Gastroesophageal sphincter (tissue), 4 donors: ENCODE measurements at regions not wholly inside any gene's neighbourhood (a gene's known extent, or its start where the extent isn't known, plus 50 kb on each side); places are given as distances from the start of the nearest gene placed in this dataset.

ENCODE experiments used
- ATAC-seq: fragments of 150-250 bp; one replicate; pipeline ENCODE4 v1.9.1; 2016; ENCODE audit warnings: mild to moderate bottlenecking, moderate library complexity
- H3K27ac ChIP-seq, 4 donors: fragments of 200-600 bp; sonication (generic) in 3 of 4; 1 replicate in 3 of 4; 2 replicates in 1 of 4; pipeline ENCODE4 v1.5.1; 2016 to 2019
- H3K27me3 ChIP-seq: fragments of 200-600 bp; sonication (generic); one replicate; pipeline ENCODE4 v1.5.1; 2019
- H3K36me3 ChIP-seq, 2 donors: fragments of 200-600 bp; sonication (generic); one replicate each; pipeline ENCODE4 v1.5.1; 2019; ENCODE audit warnings: control low read depth in 1 of 2
- H3K4me1 ChIP-seq, 3 donors: fragments of 200-600 bp; sonication (generic); 1 replicate in 2 of 3; 2 replicates in 1 of 3; pipeline ENCODE4 v1.5.1; 2016 to 2019; ENCODE audit warnings: control low read depth in 2 of 3
- H3K4me3 ChIP-seq, 2 donors: fragments of 200-600 bp; sonication (generic); one replicate each; pipeline ENCODE4 v1.5.1; 2019; ENCODE audit warnings: mild to moderate bottlenecking in 1 of 2, moderate library complexity in 1 of 2
- H3K9me3 ChIP-seq, 3 donors: fragments of 200-600 bp; sonication (generic); one replicate each; pipeline ENCODE4 v1.5.1; 2017 to 2019; ENCODE audit warnings: control low read depth in 2 of 3
- EP300 ChIP-seq: sonication (generic); formaldehyde crosslinking; IDR thresholded peaks from one replicate; pipeline ENCODE4 v1.6.1; 2017; ENCODE audit warnings: antibody characterized with exemption, mild to moderate bottlenecking
- POLR2A ChIP-seq, 2 donors: fragments of 450-650 bp; IDR thresholded peaks; one replicate each; pipeline ENCODE4 v1.6.1; 2017; ENCODE audit warnings: antibody characterized with exemption in 2 of 2, mild to moderate bottlenecking in 2 of 2, moderate library complexity in 1 of 2
- POLR2AphosphoS5 ChIP-seq: sonication (generic); formaldehyde crosslinking; IDR thresholded peaks from one replicate; pipeline ENCODE4 v1.6.1; 2017; ENCODE audit warnings: antibody characterized with exemption
- WGBS, 2 donors: methylation state at CpG; one replicate each; pipeline ENCODE4 v1.1.5; 2018; ENCODE audit warnings: low coverage in 1 of 2; 5-methylcytosine and 5-hydroxymethylcytosine counted together
- TF ChIP-seq, protein P1 (sequence below), 4 experiments: fragments of 200-600 bp in 2 of 4; fragments of 450-650 bp in 2 of 4; sonication (generic) in 1 of 4; IDR thresholded peaks; one replicate each; pipeline ENCODE4 v1.5.1; 2017 to 2019; ENCODE audit warnings: antibody characterized with exemption in 4 of 4, mild to moderate bottlenecking in 2 of 4, moderate library complexity in 2 of 4

DNA sequence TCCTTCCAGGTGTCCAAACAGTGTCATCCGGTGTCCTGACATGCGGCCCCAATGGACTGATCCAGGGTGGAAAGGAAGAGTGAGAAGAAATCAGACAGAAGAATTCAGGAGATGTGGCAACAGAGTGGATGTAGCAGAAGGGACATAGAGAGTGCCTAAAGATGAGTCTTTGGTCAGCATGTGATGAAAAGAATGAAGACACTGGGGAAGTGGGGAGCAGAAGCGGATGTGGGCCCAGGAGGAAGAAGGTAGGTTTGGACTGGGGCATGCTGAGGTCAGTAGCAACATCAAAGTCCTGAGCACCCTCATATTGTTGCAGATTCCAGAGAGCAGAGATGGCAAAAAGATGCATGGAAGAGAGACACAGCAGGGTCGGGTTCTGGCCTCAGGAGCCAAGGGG, 71.8 kb upstream of the STEAP1B start:
- 90 to 97% methylated on average over 2 of the region's 4 CpGs for WGBS, 2 donors
- Histone ChIP-seq H3K36me3 (no peaks in the 10 kb centered on the region), H3K27me3 (no peaks in the 10 kb centered on the region), H3K4me1 (peaks cover 0 to 3% (median 2%) of the 10 kb centered on the region in 3 donors), H3K4me3 (no peak overlapping the region), H3K9me3 (no peaks in the 10 kb centered on the region), H3K27ac (no peak overlapping the region)
- no peak for TF ChIP-seq POLR2A (IDR thresholded peaks at IDR 0.05)
- no peak for TF ChIP-seq EP300
- TF ChIP-seq, protein P1, sequence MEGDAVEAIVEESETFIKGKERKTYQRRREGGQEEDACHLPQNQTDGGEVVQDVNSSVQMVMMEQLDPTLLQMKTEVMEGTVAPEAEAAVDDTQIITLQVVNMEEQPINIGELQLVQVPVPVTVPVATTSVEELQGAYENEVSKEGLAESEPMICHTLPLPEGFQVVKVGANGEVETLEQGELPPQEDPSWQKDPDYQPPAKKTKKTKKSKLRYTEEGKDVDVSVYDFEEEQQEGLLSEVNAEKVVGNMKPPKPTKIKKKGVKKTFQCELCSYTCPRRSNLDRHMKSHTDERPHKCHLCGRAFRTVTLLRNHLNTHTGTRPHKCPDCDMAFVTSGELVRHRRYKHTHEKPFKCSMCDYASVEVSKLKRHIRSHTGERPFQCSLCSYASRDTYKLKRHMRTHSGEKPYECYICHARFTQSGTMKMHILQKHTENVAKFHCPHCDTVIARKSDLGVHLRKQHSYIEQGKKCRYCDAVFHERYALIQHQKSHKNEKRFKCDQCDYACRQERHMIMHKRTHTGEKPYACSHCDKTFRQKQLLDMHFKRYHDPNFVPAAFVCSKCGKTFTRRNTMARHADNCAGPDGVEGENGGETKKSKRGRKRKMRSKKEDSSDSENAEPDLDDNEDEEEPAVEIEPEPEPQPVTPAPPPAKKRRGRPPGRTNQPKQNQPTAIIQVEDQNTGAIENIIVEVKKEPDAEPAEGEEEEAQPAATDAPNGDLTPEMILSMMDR (IDR thresholded peaks at IDR 0.05) = no peak
- no peak for TF ChIP-seq POLR2AphosphoS5
- no peak for ATAC-seq

DNA sequence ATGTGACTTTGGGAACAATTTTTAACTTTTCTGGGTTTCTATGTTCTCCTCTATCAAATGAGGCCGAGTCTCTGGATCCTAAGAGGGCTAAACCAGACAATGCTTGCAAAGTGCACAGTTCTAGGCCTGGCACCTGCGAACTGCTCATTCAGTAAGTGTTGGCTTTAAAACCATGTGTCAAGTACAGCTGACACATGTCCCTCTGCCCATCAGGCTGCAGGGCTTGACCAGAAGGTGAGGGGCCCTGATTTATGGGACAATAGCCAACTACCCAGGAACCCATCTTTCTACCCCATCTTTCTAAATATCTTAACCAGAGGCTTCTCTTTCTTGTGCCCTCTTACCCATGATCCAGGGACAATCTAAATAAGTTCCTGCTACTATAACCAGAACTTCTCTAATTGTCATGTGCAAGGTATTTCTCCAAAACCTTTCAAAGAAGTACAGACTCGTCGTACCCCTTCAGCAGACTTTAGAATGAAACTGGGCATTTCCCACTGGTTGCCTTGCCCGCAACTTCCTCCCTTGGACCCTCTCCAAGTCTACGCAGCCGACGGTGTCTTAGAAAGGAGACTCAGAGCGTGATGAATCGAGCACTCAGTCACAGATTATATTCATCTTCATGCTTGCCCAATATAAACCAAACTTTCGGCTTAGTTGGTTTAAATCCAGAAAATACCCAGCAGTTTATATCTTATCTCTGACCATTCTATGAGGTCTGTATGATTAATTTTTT, 69.8 kb upstream of the STEAP1B start:
- Histone ChIP-seq H3K4me3 (no peak overlapping the region), H3K27me3 (no peaks in the 10 kb centered on the region), H3K27ac (no peak overlapping the region), H3K36me3 (no peaks in the 10 kb centered on the region), H3K9me3 (no peaks in the 10 kb centered on the region), H3K4me1 (peaks cover 0 to 12% (median 3%) of the 10 kb centered on the region in 3 donors)
- TF ChIP-seq POLR2AphosphoS5 (no peak), POLR2A (IDR thresholded peaks at IDR 0.05) (no peak), EP300 (no peak)
- TF ChIP-seq, protein P1 (IDR thresholded peaks at IDR 0.05) = no peak
- WGBS, 2 donors = 36 to 44% methylated on average over 9 to 11 of the region's 11 CpGs
- ATAC-seq = no peak

DNA sequence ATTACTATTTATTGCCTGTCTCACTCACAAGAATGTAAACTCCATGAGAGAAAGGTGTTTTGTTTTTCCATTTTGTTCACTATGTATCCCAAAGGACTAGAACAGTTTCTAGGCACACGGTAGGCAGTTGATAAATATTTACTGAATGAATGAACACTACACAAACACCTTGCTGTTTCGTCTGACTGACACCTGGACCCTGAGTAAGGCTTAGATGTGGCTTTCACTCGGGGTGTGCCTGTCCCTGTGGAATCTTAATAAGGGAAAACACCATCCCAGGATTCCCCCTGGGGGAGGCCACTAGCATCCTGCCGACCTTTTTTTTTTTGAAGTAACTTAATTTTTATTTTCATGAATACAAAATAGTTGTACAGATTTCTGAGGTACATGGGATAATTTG, 66.6 kb upstream of the STEAP1B start:
- WGBS, 2 donors = 61 to 88% methylated on average over 3 to 4 of the region's 4 CpGs
- no peaks in the 10 kb centered on the region for H3K36me3 ChIP-seq
- H3K4me3 ChIP-seq = no peak overlapping the region
- no peaks in the 10 kb centered on the region for H3K27me3 ChIP-seq
- peaks cover 0 to 43% (median 30%) of the 10 kb centered on the region in 3 donors for H3K4me1 ChIP-seq
- no peaks in the 10 kb centered on the region for H3K9me3 ChIP-seq
- no peak overlapping the region for H3K27ac ChIP-seq
- no peak for ATAC-seq
- TF ChIP-seq EP300 (no peak), POLR2AphosphoS5 (no peak), POLR2A (IDR thresholded peaks at IDR 0.05) (no peak)
- TF ChIP-seq, protein P1 (IDR thresholded peaks at IDR 0.05) = no peak

DNA sequence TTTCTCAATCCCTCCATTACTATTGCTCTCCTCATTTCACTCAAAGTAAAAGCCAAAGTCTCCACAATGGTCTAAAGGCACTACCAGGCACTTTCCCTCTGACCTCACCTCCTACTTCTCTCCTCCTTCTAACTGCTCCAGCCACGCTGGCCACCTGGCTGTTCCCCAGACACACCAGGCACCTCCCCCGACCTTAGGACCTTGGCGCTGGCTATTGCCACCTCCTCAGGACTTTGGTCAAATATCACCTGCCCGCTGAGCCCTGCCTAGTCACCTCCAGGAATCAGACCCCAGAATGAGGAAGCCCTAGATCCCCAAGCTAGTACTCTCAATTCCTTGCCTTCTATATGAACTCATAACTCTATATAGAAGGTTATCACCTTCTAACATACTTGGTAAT, 66.2 kb upstream of the STEAP1B start:
- no peak for ATAC-seq
- H3K36me3 ChIP-seq = no peaks in the 10 kb centered on the region
- peaks cover 0 to 47% (median 32%) of the 10 kb centered on the region in 3 donors for H3K4me1 ChIP-seq
- TF ChIP-seq EP300 (no peak), POLR2A (IDR thresholded peaks at IDR 0.05) (no peak), POLR2AphosphoS5 (no peak)
- TF ChIP-seq, protein P1 (IDR thresholded peaks at IDR 0.05) = no peak
- H3K4me3 ChIP-seq = no peak overlapping the region
- WGBS, 2 donors = 90% methylated on average over 3 of the region's 4 CpGs; no CpG with 5 or more reads in 1 of the 2 donors
- no peaks in the 10 kb centered on the region for H3K9me3 ChIP-seq
- no peak overlapping the region for H3K27ac ChIP-seq
- no peaks in the 10 kb centered on the region for H3K27me3 ChIP-seq

DNA sequence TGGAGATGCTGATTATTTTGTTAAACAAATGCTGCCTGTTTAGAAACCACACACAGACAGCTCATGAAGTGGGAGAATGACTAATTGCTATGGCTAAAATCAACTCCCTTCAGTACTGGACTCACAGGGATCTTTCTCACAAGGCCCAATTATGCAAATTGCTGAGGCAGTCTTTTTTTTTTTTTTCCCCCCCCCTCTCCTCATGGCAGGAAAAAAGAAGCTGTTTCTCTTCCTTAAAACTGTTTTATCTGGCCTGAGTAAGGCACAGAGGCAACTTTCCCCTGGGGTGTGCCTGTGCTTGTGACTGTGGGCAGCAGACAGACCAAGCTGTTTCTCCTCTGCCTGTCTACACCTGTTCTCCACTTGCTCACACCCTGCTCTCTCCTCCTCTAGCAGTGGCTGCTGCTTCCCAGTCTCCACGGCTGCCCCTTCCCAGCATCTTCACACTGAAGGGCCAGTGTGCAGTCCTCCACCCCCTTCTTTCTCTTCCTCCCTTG, 65.4 kb upstream of the STEAP1B start:
- WGBS, 2 donors = 50 to 67% methylated on average over 1 of the region's 1 CpG
- H3K4me1 ChIP-seq = peaks cover 0 to 56% (median 39%) of the 10 kb centered on the region in 3 donors
- ATAC-seq = no peak

More for the DNA sequence above, 65.4 kb upstream of the STEAP1B start:
- Histone ChIP-seq H3K27ac (peak overlapping the region in 1 of 4 donors; percentile 17), H3K27me3 (no peaks in the 10 kb centered on the region), H3K9me3 (no peaks in the 10 kb centered on the region), H3K36me3 (no peaks in the 10 kb centered on the region), H3K4me3 (no peak overlapping the region)
- TF ChIP-seq, protein P1 (IDR thresholded peaks at IDR 0.05) = no peak
- TF ChIP-seq EP300 = no peak
- no peak for TF ChIP-seq POLR2AphosphoS5
- no peak for TF ChIP-seq POLR2A (IDR thresholded peaks at IDR 0.05)
